GM10266 (cell line): ENCODE measurements at regions not wholly inside any gene's neighbourhood (a gene's known extent, or its start where the extent isn't known, plus 50 kb on each side); places are given as distances from the start of the nearest gene placed in this dataset.

Experiments used
- DNase-seq: peaks from one replicate; pipeline ENCODE4 v3.0.0; 2012; ENCODE audit errors: extremely low spot score
- TF ChIP-seq, protein P1 (sequence below): IDR thresholded peaks from 2 replicates; pipeline ENCODE4 v1.5.1; 2012; ENCODE audit warnings: mild to moderate bottlenecking, low read depth; ENCODE audit not compliant: control insufficient read depth, insufficient read depth; ENCODE audit errors: missing control alignments

DNA sequence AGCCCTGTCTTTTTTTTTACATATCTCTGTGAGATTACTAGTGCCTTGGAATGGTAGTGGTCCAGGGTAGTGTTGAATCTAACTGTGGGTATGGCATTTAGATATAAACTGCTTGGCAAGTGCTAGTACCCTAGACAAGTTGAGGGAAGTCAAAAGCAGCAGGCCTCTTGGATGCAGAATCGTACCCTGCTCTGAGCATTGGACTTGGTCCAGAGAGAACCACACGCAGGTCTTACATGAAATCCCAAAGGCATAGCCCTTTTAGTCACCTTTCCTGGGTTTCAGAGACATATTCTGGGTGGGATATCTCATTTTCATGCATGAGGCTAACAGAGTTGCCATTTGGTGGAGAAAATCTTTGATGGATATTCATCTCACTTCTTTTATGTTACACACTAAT lies 641.4 kb downstream of the PDCD6IP start:
- TF ChIP-seq, protein P1, sequence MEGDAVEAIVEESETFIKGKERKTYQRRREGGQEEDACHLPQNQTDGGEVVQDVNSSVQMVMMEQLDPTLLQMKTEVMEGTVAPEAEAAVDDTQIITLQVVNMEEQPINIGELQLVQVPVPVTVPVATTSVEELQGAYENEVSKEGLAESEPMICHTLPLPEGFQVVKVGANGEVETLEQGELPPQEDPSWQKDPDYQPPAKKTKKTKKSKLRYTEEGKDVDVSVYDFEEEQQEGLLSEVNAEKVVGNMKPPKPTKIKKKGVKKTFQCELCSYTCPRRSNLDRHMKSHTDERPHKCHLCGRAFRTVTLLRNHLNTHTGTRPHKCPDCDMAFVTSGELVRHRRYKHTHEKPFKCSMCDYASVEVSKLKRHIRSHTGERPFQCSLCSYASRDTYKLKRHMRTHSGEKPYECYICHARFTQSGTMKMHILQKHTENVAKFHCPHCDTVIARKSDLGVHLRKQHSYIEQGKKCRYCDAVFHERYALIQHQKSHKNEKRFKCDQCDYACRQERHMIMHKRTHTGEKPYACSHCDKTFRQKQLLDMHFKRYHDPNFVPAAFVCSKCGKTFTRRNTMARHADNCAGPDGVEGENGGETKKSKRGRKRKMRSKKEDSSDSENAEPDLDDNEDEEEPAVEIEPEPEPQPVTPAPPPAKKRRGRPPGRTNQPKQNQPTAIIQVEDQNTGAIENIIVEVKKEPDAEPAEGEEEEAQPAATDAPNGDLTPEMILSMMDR = no peak
- DNase-seq = no peak

DNA sequence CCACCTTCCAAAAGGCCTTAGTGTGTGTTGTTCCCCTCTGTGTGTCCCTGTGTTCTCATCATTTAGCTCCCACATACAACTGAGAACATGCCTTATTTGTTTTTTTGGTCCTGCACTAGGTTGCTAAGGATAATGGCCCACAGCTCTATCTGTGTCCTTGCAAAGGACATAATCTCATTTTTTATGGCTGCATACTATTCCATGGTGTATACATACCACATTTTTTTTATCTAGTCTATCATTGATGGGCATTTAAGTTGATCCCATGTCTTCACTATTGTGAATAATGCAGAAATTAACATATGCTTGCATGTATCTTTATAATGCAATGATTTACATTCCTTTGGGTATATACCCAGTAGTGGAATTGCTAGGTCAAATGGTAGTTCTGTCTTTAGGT lies 645.7 kb downstream of the PDCD6IP start:
- TF ChIP-seq, protein P1 = no peak
- no peak for DNase-seq

DNA sequence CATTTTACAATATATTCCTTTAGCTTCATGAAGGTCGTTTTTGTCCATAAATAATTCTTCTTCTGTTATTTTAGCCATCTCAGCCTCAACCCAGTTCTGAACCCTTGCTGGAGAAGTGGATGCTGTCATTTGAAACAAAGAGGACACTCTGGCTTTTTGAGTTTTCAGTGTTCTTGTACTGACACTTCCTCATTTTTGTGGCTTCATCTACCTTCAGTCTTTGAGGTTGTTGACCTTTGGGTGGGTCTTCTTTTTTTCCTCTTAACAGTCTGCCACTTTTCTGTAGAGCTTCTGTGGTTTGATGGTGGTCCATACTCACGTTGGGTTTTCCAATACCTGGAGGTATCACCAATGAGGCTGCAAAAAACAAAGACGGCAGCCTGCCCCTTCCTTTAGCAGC lies 650.9 kb downstream of the PDCD6IP start:
- TF ChIP-seq, protein P1 = no peak
- no peak for DNase-seq

DNA sequence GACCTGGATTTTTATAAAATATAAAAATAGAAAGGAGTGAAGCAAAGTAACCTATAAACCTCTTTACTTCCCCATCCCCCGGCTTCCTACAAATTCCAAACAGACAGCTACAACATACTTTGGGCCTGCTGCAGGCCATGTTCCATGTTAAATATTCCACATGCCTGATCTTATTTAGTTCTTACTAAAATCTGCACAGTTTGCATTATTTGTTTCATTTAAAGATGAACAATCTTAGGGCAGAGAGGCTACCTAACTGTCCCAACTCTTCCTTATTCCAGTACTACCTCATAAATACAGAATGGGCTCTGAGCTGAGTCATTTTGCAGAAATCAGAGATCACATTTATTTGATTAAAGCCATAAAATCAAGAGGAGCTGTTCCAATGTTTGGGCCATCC lies 665.0 kb downstream of the PDCD6IP start:
- DNase-seq = no peak
- TF ChIP-seq, protein P1 = no peak

DNA sequence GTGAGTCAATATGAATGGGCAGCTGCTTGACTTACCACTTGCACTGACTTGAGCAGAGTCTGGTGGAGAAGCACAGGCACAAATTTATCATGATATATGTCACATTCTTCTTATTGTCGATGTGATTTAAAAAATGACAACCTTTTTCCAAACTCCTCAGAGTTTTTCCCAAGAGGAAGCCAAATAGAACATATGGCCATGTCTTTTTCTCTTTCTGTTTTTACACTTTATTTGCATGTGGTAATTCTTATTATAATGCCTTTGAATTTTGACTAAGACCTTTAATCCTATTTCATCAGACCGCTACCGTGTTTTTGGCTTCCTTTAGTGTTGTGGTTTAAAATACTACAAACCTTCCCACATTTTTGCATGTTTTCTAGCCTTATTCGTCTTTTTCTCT lies 666.2 kb downstream of the PDCD6IP start:
- no peak for DNase-seq
- TF ChIP-seq, protein P1 = no peak

DNA sequence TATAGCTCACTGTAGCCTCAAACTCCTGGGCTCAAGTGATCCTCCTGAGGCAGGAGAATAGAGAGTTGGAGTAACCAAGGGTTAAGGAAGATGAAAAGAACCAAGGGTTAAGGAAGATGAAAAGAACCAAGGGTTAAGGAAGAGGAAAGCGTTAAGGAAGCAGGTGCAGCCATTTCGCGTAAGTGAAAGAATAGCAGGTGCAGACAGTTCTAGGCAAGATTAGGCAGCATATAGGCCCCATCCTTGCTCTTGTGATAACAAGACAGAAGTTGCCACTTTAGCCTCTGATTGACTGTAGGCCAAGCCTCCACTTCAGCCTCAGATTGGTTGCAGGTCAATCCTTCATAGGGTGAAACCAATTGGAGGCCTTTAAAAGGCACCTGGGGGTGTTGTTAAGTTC lies 677.4 kb downstream of the PDCD6IP start:
- TF ChIP-seq, protein P1 = no peak
- DNase-seq = no peak

DNA sequence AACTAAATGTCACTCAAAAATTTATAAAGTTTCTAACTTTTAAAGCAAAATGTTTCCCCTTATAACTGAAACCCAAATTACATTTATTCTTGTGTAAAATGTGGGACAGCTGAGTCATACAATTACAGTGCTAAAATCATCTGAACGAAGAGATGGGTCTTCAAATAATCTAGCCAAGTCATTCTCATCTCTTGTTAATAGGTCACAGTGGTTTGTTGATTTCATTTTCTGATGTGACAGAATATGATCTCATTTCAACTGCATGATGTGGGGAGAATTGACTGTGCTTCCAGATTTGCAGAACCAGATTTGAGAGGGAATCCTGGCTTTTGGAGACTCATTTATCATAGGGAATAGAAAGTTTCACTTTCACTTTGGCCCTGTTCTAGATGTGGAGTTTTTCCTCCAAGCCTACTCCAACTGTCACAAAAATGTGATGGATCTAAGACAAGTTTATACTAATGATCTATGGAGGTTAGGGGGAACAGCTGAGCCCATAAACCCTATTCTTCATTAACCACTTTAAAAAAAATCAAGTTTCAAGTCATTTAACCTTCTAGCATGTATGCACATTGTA lies 685.0 kb downstream of the PDCD6IP start:
- no peak for DNase-seq
- TF ChIP-seq, protein P1 = no peak
